Loucy (cell line): ENCODE measurements at regions not wholly inside any gene's neighbourhood (a gene's known extent, or its start where the extent isn't known, plus 50 kb on each side); places are given as distances from the start of the nearest gene placed in this dataset.

Experiments
- H2AFZ ChIP-seq: fragments of 200-600 bp; sonication (generic); 2 replicates; pipeline ENCODE4 v1.6.0; 2016; ENCODE audit warnings: antibody characterized with exemption, mild to moderate bottlenecking, low read length, moderate library complexity
- H3F3A ChIP-seq: fragments of 200-600 bp; 2 replicates; pipeline ENCODE4 v1.6.0; 2016; ENCODE audit warnings: antibody characterized with exemption, low read depth, mild to moderate bottlenecking
- H3K27me3 ChIP-seq: fragments of 200-600 bp; sonication (generic); 2 replicates; pipeline ENCODE4 v1.6.1; 2014; ENCODE audit warnings: low read length, mild to moderate bottlenecking; ENCODE audit not compliant: insufficient read depth, poor library complexity, severe bottlenecking
- H3K36me3 ChIP-seq: fragments of 200-600 bp; sonication (generic); 2 replicates; pipeline ENCODE4 v1.6.1; 2016; ENCODE audit warnings: low read length; ENCODE audit not compliant: insufficient read depth
- H3K4me1 ChIP-seq: fragments of 200-600 bp; sonication (generic); 2 replicates; pipeline ENCODE4 v1.5.1; 2014; ENCODE audit warnings: low read length, mild to moderate bottlenecking; ENCODE audit not compliant: insufficient read depth, poor library complexity, severe bottlenecking
- H3K4me2 ChIP-seq: fragments of 200-600 bp; sonication (generic); 2 replicates; pipeline ENCODE4 v1.6.0; 2014; ENCODE audit warnings: antibody characterized with exemption, low read length, low read depth, mild to moderate bottlenecking; ENCODE audit not compliant: poor library complexity, severe bottlenecking
- H3K4me3 ChIP-seq: fragments of 200-600 bp; sonication (generic); 2 replicates; pipeline ENCODE4 v1.5.1; 2014; ENCODE audit warnings: low read length, mild to moderate bottlenecking, mixed read lengths; ENCODE audit not compliant: poor library complexity, severe bottlenecking
- H3K79me2 ChIP-seq: fragments of 200-600 bp; sonication (generic); 2 replicates; pipeline ENCODE4 v1.6.1; 2014; ENCODE audit warnings: low read length; ENCODE audit not compliant: insufficient read depth
- H3K9ac ChIP-seq: fragments of 200-600 bp; sonication (generic); 2 replicates; pipeline ENCODE4 v1.6.0; 2014; ENCODE audit warnings: mild to moderate bottlenecking, low read depth, low read length, moderate library complexity; ENCODE audit not compliant: poor library complexity, severe bottlenecking
- H3K9me2 ChIP-seq: fragments of 200-600 bp; sonication (generic); replicated peaks from 2 replicates; pipeline ENCODE4 v1.6.1; 2016; ENCODE audit warnings: low read depth, low read length, mixed read lengths
- H3K9me3 ChIP-seq: fragments of 200-600 bp; sonication (generic); 2 replicates; pipeline ENCODE4 v1.6.1; 2014; ENCODE audit warnings: mild to moderate bottlenecking, antibody characterized with exemption, low read length, low read depth; ENCODE audit not compliant: insufficient read depth
- H4K20me1 ChIP-seq: fragments of 200-600 bp; sonication (generic); 2 replicates; pipeline ENCODE4 v1.6.0; 2014; ENCODE audit warnings: antibody characterized with exemption, low read length, mild to moderate bottlenecking; ENCODE audit not compliant: insufficient read depth, poor library complexity, severe bottlenecking
- CTCF ChIP-seq: fragments of 200-600 bp; sonication (generic); conservative IDR thresholded peaks from 2 replicates; pipeline ENCODE4 v1.5.1; 2014; ENCODE audit warnings: mild to moderate bottlenecking, antibody characterized with exemption, low read length
- EZH2phosphoT487 ChIP-seq: fragments of 200-600 bp; IDR thresholded peaks from 2 replicates; pipeline ENCODE4 v1.6.1; 2018; ENCODE audit warnings: antibody characterized with exemption, mild to moderate bottlenecking, moderate library complexity, borderline replicate concordance

DNA sequence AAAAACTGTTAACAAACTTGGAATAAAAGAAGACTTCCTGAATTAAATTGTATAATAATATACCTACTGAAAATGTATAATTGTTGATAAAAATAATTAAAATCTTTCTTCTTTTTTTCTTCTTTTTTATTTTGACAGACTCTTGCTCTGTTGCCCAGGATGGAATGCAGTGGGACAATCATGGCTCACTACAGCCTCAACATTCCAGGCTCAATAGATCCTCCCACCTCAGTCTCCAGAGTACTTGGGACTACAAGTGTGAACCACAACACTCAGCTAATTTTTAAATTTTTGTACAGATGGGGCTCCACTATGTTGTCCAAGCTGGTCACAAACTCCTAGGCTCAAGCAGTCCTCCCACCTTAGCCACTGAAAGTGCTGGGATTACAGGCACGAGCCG lies 1063.8 kb upstream of the CNTN5 start:
- Histone ChIP-seq H3K9me3 (no peaks in the 10 kb centered on the region), H3K9me2 (no peaks in the 10 kb centered on the region), H3K4me3 (no peak overlapping the region), H3F3A (no peaks in the 10 kb centered on the region), H3K4me1 (no peaks in the 10 kb centered on the region), H4K20me1 (no peaks in the 10 kb centered on the region), H2AFZ (no peak overlapping the region), H3K27me3 (no peaks in the 10 kb centered on the region), H3K36me3 (no peaks in the 10 kb centered on the region), H3K79me2 (no peaks in the 10 kb centered on the region), H3K9ac (no peak overlapping the region), H3K4me2 (no peak overlapping the region)
- TF ChIP-seq CTCF: no peak
- no peak for TF ChIP-seq EZH2phosphoT487

DNA sequence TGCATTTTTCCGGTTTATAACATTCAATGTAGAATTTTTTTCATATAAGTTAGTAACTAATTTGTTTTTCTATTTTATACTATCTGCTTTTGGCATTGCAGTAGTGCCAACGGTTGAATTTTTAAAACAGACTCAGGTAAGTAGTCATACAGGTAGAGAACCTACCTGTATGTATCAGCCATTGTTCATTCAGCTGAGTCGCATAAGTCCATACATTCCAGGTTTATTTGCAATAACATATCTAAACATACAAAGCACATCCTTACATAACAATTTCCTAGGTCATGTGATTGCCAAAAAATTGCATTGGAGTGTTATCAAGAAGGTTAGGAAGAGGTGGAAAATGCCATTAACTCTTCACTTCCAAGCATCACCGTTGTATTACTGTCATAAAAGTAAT lies 1059.3 kb upstream of the CNTN5 start:
- Histone ChIP-seq H3K27me3 (no peaks in the 10 kb centered on the region), H3K4me1 (no peaks in the 10 kb centered on the region), H2AFZ (no peak overlapping the region), H3K9me3 (no peaks in the 10 kb centered on the region), H3K36me3 (no peaks in the 10 kb centered on the region), H3K4me2 (no peak overlapping the region), H3K79me2 (no peaks in the 10 kb centered on the region), H3F3A (no peaks in the 10 kb centered on the region), H3K9me2 (no peaks in the 10 kb centered on the region), H4K20me1 (no peaks in the 10 kb centered on the region), H3K4me3 (no peak overlapping the region), H3K9ac (no peak overlapping the region)
- no peak for TF ChIP-seq CTCF
- TF ChIP-seq EZH2phosphoT487: no peak

DNA sequence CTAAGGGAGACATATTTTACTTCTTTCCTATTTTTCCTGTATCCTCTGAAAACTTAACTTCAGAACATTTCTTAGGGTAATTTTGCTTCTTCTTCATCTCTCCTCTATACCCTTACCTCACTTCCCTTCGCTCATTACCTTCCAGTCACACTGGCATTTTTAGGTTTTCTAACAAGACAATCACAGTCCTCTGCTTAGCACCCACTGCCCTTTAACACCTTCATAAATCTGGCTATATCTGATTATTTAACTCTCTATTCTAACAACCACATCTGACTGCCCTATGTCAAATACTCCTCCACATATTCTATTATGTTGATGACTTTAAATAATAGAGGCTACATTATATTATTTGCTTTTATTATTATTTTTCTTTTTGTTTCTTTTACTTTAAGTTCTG lies 1058.0 kb upstream of the CNTN5 start:
- no peak overlapping the region for H2AFZ ChIP-seq
- H3K27me3 ChIP-seq: no peaks in the 10 kb centered on the region
- TF ChIP-seq CTCF: no peak
- no peak for TF ChIP-seq EZH2phosphoT487
- H3K79me2 ChIP-seq: no peaks in the 10 kb centered on the region
- no peaks in the 10 kb centered on the region for H3K4me1 ChIP-seq
- H3K4me2 ChIP-seq: no peak overlapping the region
- no peaks in the 10 kb centered on the region for H4K20me1 ChIP-seq
- no peaks in the 10 kb centered on the region for H3K36me3 ChIP-seq
- H3F3A ChIP-seq: no peaks in the 10 kb centered on the region
- no peaks in the 10 kb centered on the region for H3K9me2 ChIP-seq
- no peak overlapping the region for H3K9ac ChIP-seq
- no peak overlapping the region for H3K4me3 ChIP-seq
- no peaks in the 10 kb centered on the region for H3K9me3 ChIP-seq
